Neuronal stem cell (in vitro differentiated cells): ENCODE measurements at regions not wholly inside any gene's neighbourhood (a gene's known extent, or its start where the extent isn't known, plus 50 kb on each side); places are given as distances from the start of the nearest gene placed in this dataset.

Experiments used
- DNase-seq: peaks from one replicate; pipeline ENCODE4 v3.0.0-alpha.2; 2013; ENCODE audit warnings: low spot score
- H2AFZ ChIP-seq: one replicate; pipeline ENCODE4 v1.6.1; 2013; ENCODE audit warnings: mild to moderate bottlenecking, low read length, inconsistent platforms
- H2AK5ac ChIP-seq: 2 replicates; pipeline ENCODE4 v1.6.1; 2013; ENCODE audit warnings: low read depth, mild to moderate bottlenecking, inconsistent platforms, low read length, moderate library complexity, mixed read lengths
- H2BK120ac ChIP-seq: 2 replicates; pipeline ENCODE4 v1.6.1; 2013; ENCODE audit warnings: low read depth, mild to moderate bottlenecking, inconsistent platforms, low read length, moderate library complexity, mixed read lengths
- H2BK12ac ChIP-seq: one replicate; pipeline ENCODE4 v1.6.1; 2013; ENCODE audit warnings: low read length, inconsistent platforms
- H2BK15ac ChIP-seq: 2 replicates; pipeline ENCODE4 v1.6.1; 2013; ENCODE audit warnings: mild to moderate bottlenecking, low read length, inconsistent platforms, mixed read lengths
- H2BK5ac ChIP-seq: one replicate; pipeline ENCODE4 v1.6.1; 2013; ENCODE audit warnings: inconsistent platforms, mild to moderate bottlenecking, low read length, moderate library complexity
- H3K14ac ChIP-seq: one replicate; pipeline ENCODE4 v1.6.1; 2013; ENCODE audit warnings: low read length, inconsistent platforms
- H3K18ac ChIP-seq: 2 replicates; pipeline ENCODE4 v1.6.1; 2013; ENCODE audit warnings: low read length, inconsistent platforms
- H3K23ac ChIP-seq: 2 replicates; pipeline ENCODE4 v1.6.1; 2013; ENCODE audit warnings: low read depth, mild to moderate bottlenecking, mixed read lengths, low read length, inconsistent platforms; ENCODE audit not compliant: poor library complexity
- H3K27ac ChIP-seq: replicated peaks from 3 replicates; pipeline ENCODE4 v1.5.1; 2013; ENCODE audit warnings: low read length, inconsistent platforms
- H3K27me3 ChIP-seq, 3 experiments: 2 replicates each; pipeline ENCODE4 v1.6.1; 2013; ENCODE audit warnings: low read length in 3 of 3, mild to moderate bottlenecking in 2 of 3, inconsistent platforms in 1 of 3, low read depth in 1 of 3, mixed read lengths in 1 of 3, moderate library complexity in 1 of 3; ENCODE audit not compliant: control insufficient read depth in 3 of 3, insufficient read depth in 3 of 3
- H3K36me3 ChIP-seq, 2 donors: replicated peaks in 1 of 2; 2 replicates each; pipeline ENCODE4 v1.6.1; 2013; ENCODE audit warnings: low read length in 2 of 2; ENCODE audit not compliant: control insufficient read depth in 2 of 2, insufficient read depth in 2 of 2
- H3K4ac ChIP-seq: 2 replicates; pipeline ENCODE4 v1.6.1; 2013; ENCODE audit warnings: inconsistent platforms, mild to moderate bottlenecking, low read length, moderate library complexity
- H3K4me1 ChIP-seq, 2 donors: 1 replicate in 1 of 2; 2 replicates in 1 of 2; pipeline ENCODE4 v1.6.1; 2013; ENCODE audit warnings: low read length in 2 of 2, low read depth in 1 of 2; ENCODE audit not compliant: control insufficient read depth in 2 of 2, insufficient read depth in 1 of 2
- H3K4me2 ChIP-seq: one replicate; pipeline ENCODE4 v1.6.1; 2013; ENCODE audit warnings: mild to moderate bottlenecking, low read length, inconsistent platforms; ENCODE audit not compliant: insufficient read depth, poor library complexity, severe bottlenecking
- H3K4me3 ChIP-seq, 2 donors: 2 replicates each; pipeline ENCODE4 v1.5.1; 2013; ENCODE audit warnings: low read length in 2 of 2, mild to moderate bottlenecking in 2 of 2, inconsistent platforms in 1 of 2, moderate library complexity in 1 of 2
- H3K79me1 ChIP-seq: one replicate; pipeline ENCODE4 v1.6.1; 2013; ENCODE audit warnings: low read depth, mild to moderate bottlenecking, inconsistent platforms, low read length, moderate library complexity
- H3K9ac ChIP-seq: one replicate; pipeline ENCODE4 v1.6.1; 2013; ENCODE audit warnings: mild to moderate bottlenecking, low read depth, low read length, inconsistent platforms; ENCODE audit not compliant: poor library complexity
- H3K9me3 ChIP-seq, 2 donors: replicated peaks in 1 of 2; 2 replicates each; pipeline versions ENCODE3 to v1.6.1; 2013; ENCODE audit warnings: low read length in 2 of 2, mild to moderate bottlenecking in 2 of 2, inconsistent platforms in 1 of 2, low read depth in 1 of 2, mixed read lengths in 1 of 2, moderate library complexity in 1 of 2; ENCODE audit not compliant: control insufficient read depth in 2 of 2, insufficient read depth in 1 of 2
- H4K8ac ChIP-seq: one replicate; pipeline ENCODE4 v1.6.1; 2013; ENCODE audit warnings: low read depth, mild to moderate bottlenecking, inconsistent platforms, low read length, moderate library complexity
- H4K91ac ChIP-seq: one replicate; pipeline ENCODE4 v1.6.1; 2013; ENCODE audit warnings: low read length, low read depth, mild to moderate bottlenecking, inconsistent platforms; ENCODE audit not compliant: poor library complexity
- WGBS, 2 donors: extraction: QIAGEN DNeasy Blood & Tissue Kit; methylation state at CpG; one replicate each; pipeline ENCODE4 v1.1.7; 2013; ENCODE audit warnings: missing lambda C conversion rate in 2 of 2, mixed read lengths in 1 of 2; ENCODE audit not compliant: insufficient read length in 2 of 2, insufficient replicate concordance in 1 of 2; ENCODE audit errors: extremely low coverage in 2 of 2; 5-methylcytosine and 5-hydroxymethylcytosine counted together

GRCh38 chr12:41739066-41739465 is 405.6 kb downstream of the GXYLT1 start:
- Histone ChIP-seq H3K4me1 (no peaks in the 10 kb centered on the region), H3K4me2 (no peak overlapping the region), H2AFZ (no peak overlapping the region), H3K14ac (no peak overlapping the region), H3K9ac (no peak overlapping the region), H3K23ac (no peak overlapping the region), H4K8ac (no peak overlapping the region), H3K9me3 (no peaks in the 10 kb centered on the region), H3K18ac (no peak overlapping the region), H2BK5ac (no peak overlapping the region), H3K4me3 (no peak overlapping the region), H2AK5ac (no peak overlapping the region), H3K27ac (no peak overlapping the region), H2BK12ac (no peak overlapping the region), H3K36me3 (no peaks in the 10 kb centered on the region), H4K91ac (no peak overlapping the region), H2BK120ac (no peak overlapping the region), H3K79me1 (no peaks in the 10 kb centered on the region), H3K27me3 (no peaks in the 10 kb centered on the region), H3K4ac (no peak overlapping the region), H2BK15ac (no peak overlapping the region)
- no CpG with 5 or more reads among the region's 3 CpGs for WGBS, 2 donors
- no peak for DNase-seq

GRCh38 chr12:41737423-41737822 is 407.3 kb downstream of the GXYLT1 start:
- Histone ChIP-seq H4K91ac (no peak overlapping the region), H3K14ac (no peak overlapping the region), H2AFZ (no peak overlapping the region), H2AK5ac (no peak overlapping the region), H3K4me1 (no peaks in the 10 kb centered on the region), H4K8ac (no peak overlapping the region), H2BK12ac (no peak overlapping the region), H3K79me1 (no peaks in the 10 kb centered on the region), H3K27me3 (no peaks in the 10 kb centered on the region), H3K27ac (no peak overlapping the region), H3K18ac (no peak overlapping the region), H3K4ac (no peak overlapping the region), H3K9ac (no peak overlapping the region), H3K4me2 (no peak overlapping the region), H2BK5ac (no peak overlapping the region), H3K23ac (no peak overlapping the region), H2BK120ac (no peak overlapping the region), H3K36me3 (no peaks in the 10 kb centered on the region), H2BK15ac (no peak overlapping the region), H3K4me3 (no peak overlapping the region), H3K9me3 (no peaks in the 10 kb centered on the region)
- WGBS, 2 donors, result no CpG with 5 or more reads among the region's 3 CpGs
- no peak for DNase-seq

- H3K27me3 ChIP-seq, result no peaks in the 10 kb centered on the region
- no peak overlapping the region for H4K91ac ChIP-seq
- no peak overlapping the region for H3K14ac ChIP-seq
- no peak overlapping the region for H2AFZ ChIP-seq
- no peak overlapping the region for H3K27ac ChIP-seq
- no peak overlapping the region for H3K9ac ChIP-seq
- H2BK5ac ChIP-seq, result no peak overlapping the region
- no peaks in the 10 kb centered on the region for H3K9me3 ChIP-seq
- no peak overlapping the region for H3K18ac ChIP-seq
- H2BK120ac ChIP-seq, result no peak overlapping the region
- no peak overlapping the region for H2BK12ac ChIP-seq
- H2AK5ac ChIP-seq, result no peak overlapping the region
- H3K4me1 ChIP-seq, result peaks cover 0 to 3% of the 10 kb centered on the region in 2 donors
- no peak overlapping the region for H3K23ac ChIP-seq
- no peak overlapping the region for H3K4me2 ChIP-seq
- H3K4me3 ChIP-seq, result no peak overlapping the region
- WGBS, 2 donors, result no CpG with 5 or more reads among the region's 1 CpG
- H3K79me1 ChIP-seq, result no peaks in the 10 kb centered on the region
- no peak overlapping the region for H3K4ac ChIP-seq
- H2BK15ac ChIP-seq, result no peak overlapping the region
- H3K36me3 ChIP-seq, result no peaks in the 10 kb centered on the region
- no peak for DNase-seq
- H4K8ac ChIP-seq, result no peak overlapping the region
Measured at GRCh38 chr12:41736436-41736835, 408.2 kb downstream of the GXYLT1 start.

DNA sequence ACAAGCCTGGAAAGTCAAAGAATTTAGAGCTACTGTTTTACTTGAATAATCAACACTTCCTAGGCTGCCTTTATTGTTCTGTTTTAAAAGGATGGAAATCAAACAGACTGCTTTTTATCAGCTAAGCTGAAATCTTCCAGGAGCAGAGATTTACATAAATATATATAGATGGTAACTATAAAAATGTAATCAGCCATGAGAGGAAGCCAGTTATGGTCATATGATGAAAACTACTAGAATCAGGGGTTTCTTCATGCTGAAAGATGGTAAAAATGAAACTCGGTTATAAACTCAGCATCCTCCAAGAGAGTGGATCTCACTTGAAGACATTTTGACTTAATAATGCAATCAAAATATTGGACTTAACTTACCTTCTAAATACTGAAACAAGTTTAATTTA is 413.0 kb downstream of the GXYLT1 start:
- H3K27me3 ChIP-seq, result no peaks in the 10 kb centered on the region
- H3K18ac ChIP-seq, result no peak overlapping the region
- H3K4me1 ChIP-seq, result peaks cover 0 to 9% of the 10 kb centered on the region in 2 donors
- DNase-seq, result no peak
- H3K9me3 ChIP-seq, result no peaks in the 10 kb centered on the region
- H3K4ac ChIP-seq, result no peak overlapping the region
- H2BK15ac ChIP-seq, result no peak overlapping the region
- H3K79me1 ChIP-seq, result no peaks in the 10 kb centered on the region
- no CpG with 5 or more reads among the region's 1 CpG for WGBS, 2 donors
- no peak overlapping the region for H3K9ac ChIP-seq
- H2BK5ac ChIP-seq, result no peak overlapping the region
- no peak overlapping the region for H2BK120ac ChIP-seq
- no peak overlapping the region for H3K4me2 ChIP-seq
- H3K23ac ChIP-seq, result no peak overlapping the region
- no peak overlapping the region for H2BK12ac ChIP-seq
- no peak overlapping the region for H3K4me3 ChIP-seq
- H3K27ac ChIP-seq, result no peak overlapping the region
- H2AK5ac ChIP-seq, result no peak overlapping the region
- H4K91ac ChIP-seq, result no peak overlapping the region
- H4K8ac ChIP-seq, result no peak overlapping the region
- no peak overlapping the region for H2AFZ ChIP-seq
- H3K36me3 ChIP-seq, result no peaks in the 10 kb centered on the region
- H3K14ac ChIP-seq, result no peak overlapping the region
